ENCODE measurements at regions not wholly inside any gene's neighbourhood (a gene's known extent, or its start where the extent isn't known, plus 50 kb on each side); places are given as distances from the start of the nearest gene placed in this dataset.

- peak overlapping the region; percentile 71; the same call in 1 of the 2 replicates for H2AFZ ChIP-seq (ENCODE audit: low read depth, low read length)
- 0 out of 2 replicates have a peak overlapping the region, but pooled peaks have one; percentile 75 for H3K27ac ChIP-seq (ENCODE audit: low read length)
Observed at GRCh38 chr14:65282896-65283253, 129.7 kb upstream of the FUT8 start.

DNA sequence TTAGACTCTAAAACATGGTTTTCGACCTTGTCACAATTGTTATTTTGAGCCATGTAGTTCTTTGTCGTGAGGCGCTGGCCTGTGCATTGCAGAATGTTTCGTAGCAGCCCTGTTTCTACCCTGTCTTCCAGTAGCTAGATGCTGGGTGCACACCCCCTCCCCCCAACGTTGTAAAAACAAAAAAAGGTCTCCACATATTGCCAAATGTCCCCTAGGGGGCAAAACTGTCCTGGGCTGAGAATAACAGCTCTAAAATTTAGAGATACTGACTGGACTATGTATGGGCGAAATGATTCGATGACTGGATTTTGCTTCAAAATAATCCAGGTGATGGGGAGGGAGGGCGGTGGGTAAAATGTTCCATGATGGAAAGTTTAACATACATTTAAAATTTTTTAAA is 126.1 kb upstream of the FUT8 start:
- TF ChIP-seq, protein P1, sequence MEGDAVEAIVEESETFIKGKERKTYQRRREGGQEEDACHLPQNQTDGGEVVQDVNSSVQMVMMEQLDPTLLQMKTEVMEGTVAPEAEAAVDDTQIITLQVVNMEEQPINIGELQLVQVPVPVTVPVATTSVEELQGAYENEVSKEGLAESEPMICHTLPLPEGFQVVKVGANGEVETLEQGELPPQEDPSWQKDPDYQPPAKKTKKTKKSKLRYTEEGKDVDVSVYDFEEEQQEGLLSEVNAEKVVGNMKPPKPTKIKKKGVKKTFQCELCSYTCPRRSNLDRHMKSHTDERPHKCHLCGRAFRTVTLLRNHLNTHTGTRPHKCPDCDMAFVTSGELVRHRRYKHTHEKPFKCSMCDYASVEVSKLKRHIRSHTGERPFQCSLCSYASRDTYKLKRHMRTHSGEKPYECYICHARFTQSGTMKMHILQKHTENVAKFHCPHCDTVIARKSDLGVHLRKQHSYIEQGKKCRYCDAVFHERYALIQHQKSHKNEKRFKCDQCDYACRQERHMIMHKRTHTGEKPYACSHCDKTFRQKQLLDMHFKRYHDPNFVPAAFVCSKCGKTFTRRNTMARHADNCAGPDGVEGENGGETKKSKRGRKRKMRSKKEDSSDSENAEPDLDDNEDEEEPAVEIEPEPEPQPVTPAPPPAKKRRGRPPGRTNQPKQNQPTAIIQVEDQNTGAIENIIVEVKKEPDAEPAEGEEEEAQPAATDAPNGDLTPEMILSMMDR (IDR thresholded peaks at IDR 0.05; ENCODE audit: borderline replicate concordance, extremely low read depth, low read length, poor library complexity, severe bottlenecking) = no peak
- TF ChIP-seq EZH2 (IDR thresholded peaks at IDR 0.05; ENCODE audit: borderline replicate concordance, low read depth, low read length, severe bottlenecking) = no peak
- H3K4me3 ChIP-seq (ENCODE audit: low read depth in 1 of 2, low read length in 2 of 2) = no peak overlapping the region
- H3K79me2 ChIP-seq (ENCODE audit: insufficient read depth, low read length) = no peaks in the 10 kb centered on the region
- no peak overlapping the region for H3K9ac ChIP-seq (ENCODE audit: low read depth, low read length)
- no peaks in the 10 kb centered on the region for H3K9me3 ChIP-seq (ENCODE audit: insufficient read depth, low read length, severe bottlenecking)
- H4K20me1 ChIP-seq (ENCODE audit: insufficient read depth, low read length) = no peaks in the 10 kb centered on the region
- ATAC-seq (ENCODE audit: insufficient read depth, low read depth) (no peak), DNase-seq (peak; percentile 20)
- no peak overlapping the region for H3K4me2 ChIP-seq (ENCODE audit: insufficient read depth, low read length)
- H3K4me1 ChIP-seq (ENCODE audit: insufficient read depth, low read length) = peaks cover 29% of the 10 kb centered on the region
- H3K27me3 ChIP-seq (ENCODE audit: insufficient read depth, low read length, poor library complexity) = no peaks in the 10 kb centered on the region
- H3K36me3 ChIP-seq (ENCODE audit: insufficient read depth, low read length) = no peaks in the 10 kb centered on the region
- H2AFZ ChIP-seq (ENCODE audit: low read depth, low read length) = no peak overlapping the region
- no peak overlapping the region for H3K27ac ChIP-seq (ENCODE audit: low read length)

More at GRCh38 chr14:65282896-65283253, 129.7 kb upstream of the FUT8 start:
- no peaks in the 10 kb centered on the region for H3K79me2 ChIP-seq (ENCODE audit: insufficient read depth, low read length)
- no peak for TF ChIP-seq EZH2 (IDR thresholded peaks at IDR 0.05; ENCODE audit: borderline replicate concordance, low read depth, low read length, severe bottlenecking)
- TF ChIP-seq, protein P1 (IDR thresholded peaks at IDR 0.05; ENCODE audit: borderline replicate concordance, extremely low read depth, low read length, poor library complexity, severe bottlenecking) = no peak
- no peak overlapping the region for H3K4me2 ChIP-seq (ENCODE audit: insufficient read depth, low read length)
- H3K9me3 ChIP-seq (ENCODE audit: insufficient read depth, low read length, severe bottlenecking) = no peaks in the 10 kb centered on the region
- no peak overlapping the region for H3K9ac ChIP-seq (ENCODE audit: low read depth, low read length)
- DNase-seq (no peak), ATAC-seq (ENCODE audit: insufficient read depth, low read depth) (no peak)
- peaks cover 24% of the 10 kb centered on the region for H3K4me1 ChIP-seq (ENCODE audit: insufficient read depth, low read length)
- H3K27me3 ChIP-seq (ENCODE audit: insufficient read depth, low read length, poor library complexity) = no peaks in the 10 kb centered on the region
- H3K36me3 ChIP-seq (ENCODE audit: insufficient read depth, low read length) = no peaks in the 10 kb centered on the region
- no peak overlapping the region for H3K4me3 ChIP-seq (ENCODE audit: low read depth in 1 of 2, low read length in 2 of 2)
- no peaks in the 10 kb centered on the region for H4K20me1 ChIP-seq (ENCODE audit: insufficient read depth, low read length)

GRCh38 chr14:65287264-65288131 is 125.0 kb upstream of the FUT8 start:
- Histone ChIP-seq H3K79me2 (ENCODE audit: insufficient read depth, low read length) (no peaks in the 10 kb centered on the region), H4K20me1 (ENCODE audit: insufficient read depth, low read length) (no peaks in the 10 kb centered on the region), H3K4me3 (ENCODE audit: low read depth in 1 of 2, low read length in 2 of 2) (no peak overlapping the region), H3K27me3 (ENCODE audit: insufficient read depth, low read length, poor library complexity) (no peaks in the 10 kb centered on the region), H2AFZ (ENCODE audit: low read depth, low read length) (peak overlapping the region; percentile 24; the same call in 1 of the 2 replicates), H3K4me2 (ENCODE audit: insufficient read depth, low read length) (no peak overlapping the region), H3K27ac (ENCODE audit: low read length) (peak overlapping the region; percentile 51), H3K9ac (ENCODE audit: low read depth, low read length) (no peak overlapping the region), H3K9me3 (ENCODE audit: insufficient read depth, low read length, severe bottlenecking) (no peaks in the 10 kb centered on the region), H3K4me1 (ENCODE audit: insufficient read depth, low read length) (peaks cover 19% of the 10 kb centered on the region), H3K36me3 (ENCODE audit: insufficient read depth, low read length) (no peaks in the 10 kb centered on the region)
- TF ChIP-seq EZH2 (IDR thresholded peaks at IDR 0.05; ENCODE audit: borderline replicate concordance, low read depth, low read length, severe bottlenecking) = no peak
- TF ChIP-seq, protein P1 (IDR thresholded peaks at IDR 0.05; ENCODE audit: borderline replicate concordance, extremely low read depth, low read length, poor library complexity, severe bottlenecking) = no peak
- peak; percentile 83 for ATAC-seq (ENCODE audit: insufficient read depth, low read depth)
- DNase-seq = peak; percentile 63

Data from DND-41 (cell line).